ENCODE measurements at regions not wholly inside any gene's neighbourhood (a gene's known extent, or its start where the extent isn't known, plus 50 kb on each side); places are given as distances from the start of the nearest gene placed in this dataset.

DNA sequence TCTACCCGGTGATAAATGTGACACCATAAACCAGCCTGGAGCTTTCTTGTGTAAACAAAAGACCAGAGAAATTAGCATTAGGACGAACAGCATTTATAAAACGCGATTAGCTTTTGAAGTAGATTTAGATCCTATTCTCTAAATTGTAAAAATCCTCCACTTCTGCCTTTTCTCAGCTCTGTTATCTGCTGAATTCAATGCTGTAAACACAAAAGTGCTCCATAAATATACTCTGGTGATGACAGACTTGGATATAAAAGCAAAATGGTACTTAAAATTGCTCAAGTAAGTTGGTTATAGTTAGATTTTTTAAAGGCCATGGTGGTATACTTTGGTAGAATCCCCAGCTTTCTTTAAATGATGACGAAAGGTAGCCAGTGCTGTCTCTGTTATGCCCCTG, 114.6 kb upstream of the RMST start:
- no peak for DNase-seq

DNA sequence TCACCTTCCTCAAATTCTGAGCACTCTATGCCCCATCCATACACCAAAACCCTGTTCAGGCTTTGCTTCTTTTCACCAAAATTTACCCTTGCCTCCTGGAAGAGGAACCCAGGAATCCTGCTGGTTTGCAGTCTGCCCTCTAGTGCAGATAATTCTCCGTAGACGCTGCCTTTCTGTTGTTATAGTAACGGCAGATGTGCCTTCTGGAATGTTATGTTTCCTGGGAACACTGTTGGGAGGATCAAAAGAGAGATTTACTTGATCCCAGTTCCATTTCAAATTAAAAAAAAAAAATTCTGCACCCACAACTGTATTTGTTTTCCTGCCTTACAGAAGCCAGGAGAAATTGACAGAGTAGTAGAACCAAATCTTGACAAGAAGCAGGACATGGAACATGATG, 104.2 kb upstream of the RMST start:
- no peak for DNase-seq

DNA sequence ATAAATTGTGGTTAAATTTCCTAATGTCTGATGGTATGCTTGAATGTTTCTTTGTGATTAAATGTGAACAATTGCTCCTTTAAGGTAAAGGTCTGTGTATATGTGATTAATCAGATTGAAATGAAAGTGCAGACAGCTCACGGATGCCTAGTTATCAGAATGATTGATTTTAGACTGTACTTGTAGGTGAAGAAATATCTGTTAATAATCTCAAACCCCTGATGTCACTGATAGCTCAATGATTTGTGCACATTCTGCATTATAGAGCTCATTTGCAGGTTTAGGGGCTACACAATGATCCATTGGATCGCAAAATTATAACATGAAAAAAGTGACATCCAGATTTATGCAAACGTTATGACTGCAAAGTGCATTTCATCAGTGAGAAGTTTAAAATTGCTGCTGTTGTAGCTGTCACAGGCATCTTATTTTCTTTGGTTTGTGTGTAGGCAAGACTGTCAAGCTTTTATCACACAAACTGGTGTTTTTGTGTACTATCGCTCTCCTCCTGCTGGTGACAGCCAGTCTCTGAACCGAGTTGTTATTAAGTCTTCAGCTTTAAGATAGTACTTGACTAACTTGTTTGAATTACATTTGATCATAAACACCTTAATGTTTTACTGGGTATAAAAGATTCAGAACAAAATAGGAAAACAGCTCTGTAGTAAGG, 103.4 kb upstream of the RMST start:
- no peak for DNase-seq

DNA sequence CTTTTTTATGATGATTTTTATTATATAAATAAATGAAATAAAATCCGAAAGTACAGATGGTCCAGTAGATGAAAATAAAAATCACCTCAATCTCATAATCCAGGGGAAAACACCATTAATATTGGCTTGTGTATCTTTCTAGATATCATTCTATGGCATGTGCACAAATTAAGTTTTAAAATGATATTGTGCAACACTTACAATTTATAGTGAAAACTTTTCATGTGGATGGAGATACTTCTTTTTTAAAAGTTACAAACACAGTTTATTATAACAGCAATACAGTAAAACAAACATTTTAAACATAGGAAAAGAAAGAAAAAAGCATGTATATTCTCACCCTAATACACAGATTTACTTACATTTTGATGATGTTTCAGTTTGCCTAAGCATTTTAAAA, 98.9 kb upstream of the RMST start:
- no peak for DNase-seq

DNA sequence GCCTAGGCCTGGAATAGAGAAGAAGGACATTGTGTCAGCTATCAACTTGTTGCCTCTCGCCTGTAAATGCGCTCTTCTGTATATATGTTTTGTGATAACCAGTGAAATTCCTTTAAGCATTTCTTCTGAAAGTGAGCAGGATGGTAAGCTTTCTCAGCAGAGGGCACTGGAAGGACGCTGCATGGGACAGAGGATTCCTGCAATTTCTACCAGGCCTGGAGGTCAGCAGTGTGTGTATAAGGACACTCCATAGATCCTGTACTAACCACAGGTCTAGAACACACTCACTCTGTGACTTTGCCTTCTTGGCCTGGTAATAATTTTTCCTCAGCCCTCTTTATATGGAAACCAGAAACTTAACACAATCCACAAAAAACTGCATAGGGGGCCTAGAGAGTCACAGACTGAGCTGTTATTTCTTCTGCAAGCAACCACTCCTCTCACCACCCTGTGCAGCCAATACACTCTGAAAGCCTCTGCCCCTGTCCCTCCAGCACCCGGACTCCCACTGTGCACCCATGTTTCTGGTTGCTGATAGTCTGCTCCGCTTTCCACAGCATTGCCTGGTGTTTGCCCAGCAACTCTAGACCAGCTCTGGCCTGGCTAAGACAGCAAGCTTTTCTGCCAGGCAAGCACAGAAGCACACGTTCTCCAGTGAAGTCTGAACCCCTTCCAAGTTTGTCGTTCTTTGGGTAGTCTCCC, 94.0 kb upstream of the RMST start:
- DNase-seq, result no peak

DNA sequence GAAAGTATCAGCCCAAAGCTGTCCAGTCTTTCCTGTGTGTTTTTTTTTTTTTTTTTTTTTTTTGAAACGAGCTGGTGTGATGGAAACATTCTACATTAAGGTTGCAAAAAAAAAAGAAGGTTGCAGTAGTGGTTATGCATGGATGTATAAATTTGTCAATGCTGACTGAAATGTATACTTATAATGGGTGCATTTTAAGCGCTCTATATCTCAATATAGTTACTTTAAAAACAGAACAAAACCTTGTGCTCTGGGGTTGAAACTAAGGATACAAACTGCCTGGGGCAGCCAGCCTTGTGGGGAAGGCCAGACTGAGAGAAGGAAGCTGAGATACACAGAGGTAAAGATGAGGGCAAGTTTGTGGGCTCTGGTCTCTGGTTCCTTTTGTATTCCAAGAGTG, 87.3 kb upstream of the RMST start:
- no peak for DNase-seq

DNA sequence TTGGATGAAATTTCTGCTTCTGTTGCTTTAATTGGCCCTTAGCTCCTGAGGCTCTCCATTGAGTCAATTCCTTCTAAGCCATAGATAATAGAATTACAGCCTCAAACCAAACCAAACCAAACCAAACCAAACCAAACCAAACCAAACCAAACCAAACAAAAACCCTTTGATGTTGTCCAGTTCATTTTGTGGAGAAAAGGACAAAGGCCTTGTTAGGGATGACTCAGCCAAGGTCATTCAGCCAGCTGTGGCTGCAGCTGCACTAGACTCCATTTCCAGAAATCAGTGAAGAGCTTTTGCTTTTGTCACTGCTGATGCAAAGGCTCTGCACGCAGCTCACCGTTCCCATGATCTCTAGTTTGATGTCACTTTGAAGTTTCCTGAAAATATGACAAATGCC, 82.2 kb upstream of the RMST start:
- no peak for DNase-seq

DNA sequence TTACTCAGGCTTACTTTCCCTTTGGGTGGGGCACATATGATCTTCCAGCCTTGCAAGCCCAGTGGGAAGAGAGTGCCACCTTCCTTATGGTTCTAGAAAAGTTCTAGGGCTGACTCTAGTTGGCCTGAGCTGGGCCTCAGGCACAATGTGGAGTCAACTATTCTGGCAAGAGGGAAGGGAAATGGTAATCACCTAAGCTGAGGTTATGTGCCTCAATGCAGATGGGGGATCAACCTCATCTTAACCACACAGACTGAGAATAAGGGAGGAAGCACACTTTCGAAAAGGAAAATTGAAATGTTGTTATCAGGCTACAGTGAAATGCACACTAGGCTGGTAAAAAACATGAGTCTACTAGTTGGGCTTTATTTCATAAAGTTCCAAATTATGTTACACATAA, 77.5 kb upstream of the RMST start:
- DNase-seq, result no peak

DNA sequence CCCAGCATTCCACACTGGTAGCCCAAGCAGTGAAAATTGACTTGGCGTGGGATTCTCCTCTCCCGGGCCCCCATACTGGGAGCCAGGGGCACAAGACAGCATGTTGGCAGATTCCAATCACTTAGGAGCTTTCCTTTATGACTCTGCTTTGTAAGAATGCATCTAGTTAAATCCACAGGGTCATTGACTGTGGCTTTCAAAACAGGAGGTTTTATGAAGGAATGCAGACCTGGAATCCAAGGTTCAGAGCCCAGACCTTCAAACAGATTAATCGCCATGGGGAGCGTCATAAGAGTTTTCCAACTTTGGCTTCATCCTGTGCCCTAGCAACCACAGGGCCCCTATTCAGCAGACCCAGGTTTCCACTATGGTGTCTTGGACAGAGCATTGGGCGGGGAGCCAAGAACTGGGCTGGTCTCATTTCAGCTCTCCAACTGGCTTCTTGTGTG, 76.4 kb upstream of the RMST start:
- DNase-seq, result no peak

DNA sequence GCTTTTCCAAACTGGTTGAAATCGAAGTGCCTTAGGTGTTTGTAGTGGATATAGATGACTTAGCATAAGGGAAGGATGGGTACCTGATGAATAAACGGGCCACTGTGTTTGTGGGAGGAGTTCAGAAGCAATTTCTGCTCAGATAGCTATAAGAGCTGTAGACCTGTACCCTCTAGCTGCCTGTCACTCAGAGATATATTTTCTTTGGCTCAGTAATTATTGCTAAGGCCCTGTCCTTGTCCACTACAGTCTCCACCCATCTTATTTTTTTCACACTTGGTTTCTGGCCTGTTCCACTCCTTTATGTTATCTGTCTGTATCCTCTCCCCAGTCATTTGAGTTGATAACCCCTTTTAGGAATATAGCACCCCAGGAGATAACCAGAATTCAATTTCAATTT, 74.8 kb upstream of the RMST start:
- no peak for DNase-seq

DNA sequence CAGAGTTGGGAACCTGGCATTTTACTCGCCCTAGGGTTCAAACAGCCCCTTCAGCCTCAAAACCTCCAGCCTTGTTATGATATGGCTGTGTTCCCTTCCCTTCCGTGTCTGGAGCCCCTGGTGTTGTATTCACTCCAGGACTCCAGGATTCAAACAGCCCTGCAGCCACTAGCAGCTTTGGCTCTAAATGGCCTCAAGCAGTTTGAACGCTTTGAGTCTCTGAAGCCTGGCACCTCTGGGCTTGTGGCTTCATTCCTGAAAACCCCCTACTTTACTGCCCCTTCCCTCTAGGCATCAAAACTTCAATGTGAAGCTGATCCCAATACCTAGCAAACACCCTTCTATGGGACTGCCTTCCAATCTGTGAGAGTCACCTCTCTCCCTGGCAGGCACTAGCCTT, 67.9 kb upstream of the RMST start:
- no peak for DNase-seq

DNA sequence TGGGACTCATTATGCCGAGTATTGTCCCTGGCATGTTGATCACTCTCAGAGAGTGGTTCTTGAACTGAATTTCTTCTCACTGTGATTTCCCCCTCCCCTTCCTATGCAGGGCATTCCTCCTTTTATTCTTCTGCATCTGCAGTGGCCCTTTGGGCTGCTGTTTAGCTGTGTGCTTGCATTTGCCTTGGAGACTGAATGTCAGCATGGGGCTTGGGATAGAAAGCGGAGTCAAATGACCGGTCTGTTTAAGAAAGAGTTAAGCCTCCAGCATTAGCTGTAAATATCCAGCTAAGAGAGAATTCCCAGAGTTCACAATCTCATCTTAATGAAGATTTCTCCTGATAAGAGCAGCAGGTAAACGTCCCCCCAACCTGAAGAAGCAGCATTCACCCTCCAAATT, 65.6 kb upstream of the RMST start:
- DNase-seq, result no peak

DNA sequence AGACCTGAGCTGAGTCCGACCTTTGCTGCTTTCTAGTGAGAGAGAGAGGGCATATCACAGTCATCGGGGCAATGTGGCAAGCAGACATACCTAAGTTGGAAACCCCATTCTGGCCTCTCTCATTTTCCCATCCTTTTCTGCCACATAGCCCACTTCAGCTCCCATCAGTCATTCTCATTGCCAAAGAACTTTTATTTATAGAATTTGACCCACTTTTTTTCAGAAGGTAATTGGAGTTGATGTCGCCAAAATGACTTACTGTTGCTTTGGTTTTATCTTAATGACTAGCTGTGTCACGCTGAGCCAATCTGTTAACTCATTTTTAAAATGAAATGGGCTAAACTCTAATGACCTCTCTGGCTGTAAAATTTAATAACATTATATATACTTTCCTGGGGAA, 63.9 kb upstream of the RMST start:
- DNase-seq, result no peak

DNA sequence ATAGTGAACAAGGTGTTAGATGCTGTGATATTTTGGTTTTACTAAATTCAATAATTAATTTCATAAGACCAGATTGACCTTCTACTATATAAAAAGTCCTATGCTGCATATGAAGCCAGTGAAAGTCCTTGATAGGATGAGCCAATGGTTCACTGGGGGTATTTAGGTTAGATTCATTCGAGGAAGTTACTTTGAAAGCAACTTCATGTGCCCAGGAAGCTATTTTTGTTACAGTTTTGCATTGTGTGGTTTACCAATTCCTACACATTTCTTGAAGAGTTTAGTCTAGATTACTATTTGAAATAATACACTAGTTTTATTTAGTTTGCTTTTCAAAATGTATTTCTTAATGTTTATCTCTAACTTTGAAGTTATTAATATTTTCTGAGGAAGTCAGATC, 58.5 kb upstream of the RMST start:
- DNase-seq, result no peak

DNA sequence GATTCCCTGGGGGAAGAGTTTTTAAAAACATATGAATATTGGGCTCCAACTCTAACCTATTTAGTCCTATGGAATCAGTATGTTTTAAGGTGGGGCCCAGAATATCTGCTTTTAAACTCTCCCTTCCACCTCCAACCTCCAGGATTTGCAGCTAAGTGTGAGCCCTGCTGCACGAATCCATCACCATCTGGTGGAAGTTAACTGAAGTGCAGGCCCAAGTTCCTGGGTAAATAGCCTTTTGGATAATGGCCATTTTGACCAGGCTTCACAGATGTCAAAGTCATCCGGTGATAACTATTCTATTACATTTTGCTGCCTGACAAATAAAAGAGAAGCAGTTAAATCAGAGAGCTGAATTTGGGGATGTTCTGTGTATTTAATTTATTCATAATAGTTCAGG, 58.1 kb upstream of the RMST start:
- DNase-seq, result no peak

DNA sequence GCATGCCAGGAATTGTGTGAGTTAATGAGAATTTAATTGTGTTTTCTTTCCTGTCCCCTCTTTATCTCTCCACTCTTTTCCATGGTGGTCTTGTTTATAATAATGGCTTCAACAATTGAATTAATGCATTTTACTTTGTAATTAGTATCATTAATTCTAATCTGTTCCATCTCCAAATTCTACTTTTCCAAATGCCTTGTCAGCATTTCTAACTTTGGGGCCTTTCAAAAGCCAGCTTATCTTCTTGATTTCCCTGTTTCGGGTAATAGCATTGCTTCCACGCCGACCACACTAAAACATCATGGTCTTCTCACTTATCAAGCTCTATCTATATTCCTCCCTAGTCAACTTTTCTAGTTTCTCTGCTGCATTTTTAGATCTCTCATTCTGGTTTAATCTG, 54.2 kb upstream of the RMST start:
- DNase-seq, result no peak

DNA sequence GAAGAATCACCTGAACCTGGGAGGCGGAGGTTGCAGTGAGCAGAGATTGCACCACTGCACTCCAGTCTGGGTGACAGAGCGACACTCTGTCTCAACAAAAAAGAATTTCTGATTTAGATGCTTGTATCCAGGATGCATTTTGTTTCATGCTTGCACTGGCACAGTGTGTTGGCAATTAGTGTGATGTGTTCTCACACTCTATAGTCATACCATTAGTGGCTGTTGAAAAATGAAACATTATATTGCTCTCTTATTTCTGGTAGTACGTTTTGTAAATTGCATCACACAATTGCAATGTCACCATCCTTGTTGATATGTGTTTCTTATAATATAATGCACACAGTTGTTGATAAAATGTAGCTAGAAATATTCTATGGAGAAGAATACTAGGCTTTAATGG, 51.3 kb upstream of the RMST start:
- no peak for DNase-seq
